ENCODE measurements at regions not wholly inside any gene's neighbourhood (a gene's known extent, or its start where the extent isn't known, plus 50 kb on each side); places are given as distances from the start of the nearest gene placed in this dataset.

GRCh38 chr7:31171984-31172383 is 119.9 kb downstream of the ADCYAP1R1 start:
- no peak for DNase-seq (ENCODE audit: low read depth)

GRCh38 chr7:31171216-31171785 is 119.2 kb downstream of the ADCYAP1R1 start:
- no peak for DNase-seq (ENCODE audit: low read depth)
